HG03432 (cell line): ENCODE measurements at regions not wholly inside any gene's neighbourhood (a gene's known extent, or its start where the extent isn't known, plus 50 kb on each side); places are given as distances from the start of the nearest gene placed in this dataset.

Experiments used
- ATAC-seq: cut with Tn5 transposase; IDR thresholded peaks from one replicate; pipeline ENCODE4 v1.9.1; 2021; ENCODE audit warnings: mild to moderate bottlenecking, moderate library complexity; ENCODE audit not compliant: unreplicated experiment

DNA sequence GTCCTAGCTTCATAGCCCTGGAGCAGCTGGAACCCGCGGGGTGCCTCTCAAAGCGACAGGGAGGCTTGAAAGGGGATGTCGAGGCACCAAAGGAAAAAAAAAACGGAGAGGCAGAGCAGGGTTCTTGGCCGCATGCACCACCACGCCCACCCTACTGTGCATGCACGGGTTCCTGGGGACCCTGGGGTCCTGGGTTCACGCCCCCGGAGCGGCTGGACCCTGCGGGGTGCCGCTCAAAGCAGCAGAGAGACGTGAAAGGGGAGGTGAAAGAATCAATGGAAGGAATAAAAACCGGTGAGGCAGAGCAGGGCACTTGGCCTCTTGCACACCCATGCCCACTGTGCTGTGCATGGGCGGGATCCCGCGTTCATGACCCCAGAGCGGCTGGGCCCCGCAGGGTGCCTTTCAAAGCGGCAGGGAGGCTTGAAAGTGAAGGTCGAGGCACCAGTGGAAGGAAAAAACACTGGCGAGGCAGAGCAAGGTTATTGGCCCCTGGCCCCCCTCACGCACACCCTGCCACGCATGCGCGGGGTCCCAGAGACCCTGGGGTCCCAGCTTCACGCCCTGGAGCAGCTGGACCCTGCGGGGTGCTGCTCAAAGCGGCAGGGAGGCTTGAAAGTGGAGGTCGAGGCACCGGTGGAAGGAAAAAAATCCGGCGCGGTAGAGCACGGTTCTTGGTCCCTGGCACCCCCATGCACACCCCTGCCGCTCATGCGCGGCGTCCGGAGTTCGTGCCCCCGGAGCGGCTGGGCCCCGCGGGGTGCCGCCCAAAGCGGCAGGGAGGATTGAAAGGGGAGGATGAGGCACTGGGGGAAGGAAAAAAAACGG, 318.5 kb downstream of the ALG10 start:
- no peak for ATAC-seq

DNA sequence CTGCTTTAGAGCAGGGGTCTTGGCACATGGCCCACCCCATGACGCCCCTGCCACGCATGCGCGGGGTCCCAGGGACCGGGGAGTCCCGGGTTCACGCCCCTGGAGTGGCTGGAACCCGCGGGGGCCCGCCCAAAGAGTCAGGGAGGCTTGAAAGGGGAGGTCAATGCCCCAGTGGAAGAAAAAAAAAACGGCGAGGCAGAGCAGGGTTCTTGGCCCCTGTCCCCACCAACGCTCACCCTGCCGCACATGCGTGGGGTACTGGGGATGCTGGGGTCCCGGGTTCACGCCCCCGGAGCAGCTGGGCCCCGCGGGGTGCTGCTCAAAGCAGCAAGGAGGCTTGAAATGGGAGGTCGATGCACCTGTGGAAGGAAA, 319.1 kb downstream of the ALG10 start:
- ATAC-seq: no peak

- ATAC-seq: no peak
These were observed 319.8 kb downstream of the ALG10 start for GRCh38 chr12:34342048-34342447.

DNA sequence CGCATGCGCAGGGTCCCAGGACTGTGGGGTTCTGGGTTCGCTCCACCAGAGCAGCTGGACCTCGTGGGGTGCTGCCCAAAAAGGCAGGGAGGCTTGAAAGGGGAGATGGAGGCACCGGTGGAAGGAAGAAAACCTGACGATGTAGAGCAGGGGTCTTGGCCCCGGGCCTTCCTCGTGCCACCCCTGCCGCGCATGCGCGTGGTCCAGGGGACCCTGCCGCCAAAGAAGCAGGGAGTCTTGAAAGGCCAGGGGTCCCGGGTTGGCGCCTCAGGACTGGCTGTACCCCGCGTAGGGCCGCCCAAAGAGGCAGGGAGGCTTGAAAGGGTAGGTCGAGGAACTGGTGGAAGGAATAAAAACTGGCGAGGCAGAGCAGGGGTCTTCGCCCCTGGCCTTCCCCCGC, 321.0 kb downstream of the ALG10 start:
- no peak for ATAC-seq

GRCh38 chr12:34343766-34344165, 321.5 kb downstream of the ALG10 start:
- ATAC-seq: no peak

DNA sequence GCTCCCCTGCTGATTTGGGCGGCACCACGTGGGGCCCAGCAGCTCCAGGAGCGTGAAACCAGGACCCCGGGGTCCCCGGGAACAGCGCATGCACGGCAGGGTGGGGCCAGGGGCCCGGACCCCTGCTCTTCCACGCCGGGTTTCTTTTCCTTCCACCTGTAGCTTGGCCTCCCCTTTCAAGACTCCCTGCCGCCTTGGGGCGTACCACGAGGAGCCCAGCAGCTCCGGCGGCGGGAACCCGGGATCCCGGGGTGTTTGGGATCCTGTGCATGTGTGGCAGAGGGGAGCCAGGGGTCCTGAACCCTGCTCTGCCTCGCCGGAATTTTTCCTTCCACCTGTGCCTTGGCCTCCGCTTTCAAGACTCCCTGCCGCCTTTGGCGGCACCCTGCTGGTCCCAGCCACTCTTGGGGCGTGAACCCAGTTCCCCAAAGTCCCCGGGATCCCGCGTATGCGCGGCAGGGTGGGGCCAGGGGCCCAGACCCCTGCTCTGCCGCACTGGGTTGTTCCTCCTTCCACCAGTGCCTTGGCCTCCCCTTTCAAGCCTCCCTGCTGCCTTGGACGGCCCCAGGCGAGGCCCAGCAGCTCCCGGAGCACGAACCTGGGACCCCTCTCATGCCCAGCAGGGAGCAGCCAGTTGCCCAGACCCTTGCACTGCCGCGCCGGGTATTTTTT, 322.7 kb downstream of the ALG10 start:
- no peak for ATAC-seq

GRCh38 chr12:34345801-34346200, 323.5 kb downstream of the ALG10 start:
- ATAC-seq: no peak

DNA sequence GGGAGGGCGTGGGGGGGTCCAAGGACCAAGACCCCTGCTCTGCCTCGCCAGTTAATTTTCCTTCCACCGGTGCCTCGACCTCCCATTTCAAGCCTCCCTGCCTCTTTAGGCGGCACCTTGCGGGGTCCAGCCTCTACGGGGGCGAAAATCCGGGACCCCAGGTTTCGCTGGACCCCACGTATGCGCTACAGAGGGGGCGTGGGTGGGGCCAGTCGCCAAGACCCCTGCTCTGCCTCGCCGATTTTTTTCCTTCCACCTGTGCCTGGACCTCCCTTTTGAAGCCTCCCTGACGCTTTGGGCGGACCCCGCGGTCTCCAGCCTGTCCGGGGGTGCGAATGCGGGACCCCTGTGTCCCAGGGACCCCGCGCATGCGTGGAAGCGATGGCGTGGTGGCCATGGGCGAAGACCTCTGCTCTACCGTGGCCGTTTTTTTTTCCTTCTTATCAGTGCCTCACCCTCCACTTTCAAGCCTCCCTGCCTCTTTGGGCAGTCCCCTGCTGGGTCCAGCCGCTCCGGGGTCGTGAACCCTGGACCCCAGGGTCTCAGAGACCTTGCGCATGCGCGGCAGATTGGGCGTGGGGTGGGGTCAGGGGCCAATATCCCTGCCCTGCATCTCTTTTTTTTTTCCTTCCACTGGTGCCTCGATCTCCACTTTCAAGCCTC, 324.2 kb downstream of the ALG10 start:
- no peak for ATAC-seq

DNA sequence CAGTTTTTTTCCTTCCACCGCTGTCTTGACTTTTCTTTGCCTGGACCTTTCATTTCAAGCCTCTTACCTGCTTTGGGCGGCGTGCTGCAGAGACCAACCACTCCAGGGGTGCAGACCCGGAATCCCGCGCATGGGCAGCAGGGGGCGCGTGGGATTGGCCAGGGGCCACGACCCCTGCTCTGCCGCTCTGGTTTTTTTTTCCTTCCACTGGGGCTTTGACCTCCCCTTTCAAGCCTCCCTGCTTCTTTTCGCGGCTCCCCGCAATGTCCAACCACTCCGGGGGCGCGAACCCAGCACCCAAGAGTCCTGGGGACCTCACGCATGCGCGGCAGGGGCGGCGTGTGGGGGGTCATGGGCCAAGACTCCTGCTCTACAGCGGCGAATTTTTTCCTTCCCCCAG, 325.1 kb downstream of the ALG10 start:
- no peak for ATAC-seq

DNA sequence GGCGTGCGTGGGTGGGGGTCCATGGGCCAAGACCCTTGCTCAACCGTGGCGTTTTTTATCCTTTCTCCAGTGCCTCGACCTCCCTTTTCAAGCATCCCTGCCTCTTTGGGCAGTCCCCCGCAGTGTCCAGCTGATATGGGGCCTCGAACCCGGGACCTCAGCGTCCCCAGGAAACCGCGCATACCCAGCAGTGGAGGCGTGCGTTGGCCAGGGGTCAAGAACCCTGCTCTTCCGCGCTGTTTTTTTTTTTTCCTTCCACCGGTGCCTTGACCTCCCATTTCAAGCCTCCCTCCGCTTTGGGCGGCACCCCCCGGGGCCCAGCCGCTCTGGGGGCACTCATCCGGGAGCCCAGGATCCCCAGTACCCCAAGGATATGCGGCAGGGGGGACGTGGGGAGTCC, 325.8 kb downstream of the ALG10 start:
- no peak for ATAC-seq

- ATAC-seq: no peak
These were observed 326.8 kb downstream of the ALG10 start for GRCh38 chr12:34348836-34349672.

GRCh38 chr12:34349673-34349961, 327.3 kb downstream of the ALG10 start:
- no peak for ATAC-seq

GRCh38 chr12:34350092-34351041, 328.1 kb downstream of the ALG10 start:
- ATAC-seq: no peak

- no peak for ATAC-seq
These were observed 329.8 kb downstream of the ALG10 start for GRCh38 chr12:34352098-34352497.

- ATAC-seq: no peak
These were observed 332.2 kb downstream of the ALG10 start for GRCh38 chr12:34354239-34355200.

DNA sequence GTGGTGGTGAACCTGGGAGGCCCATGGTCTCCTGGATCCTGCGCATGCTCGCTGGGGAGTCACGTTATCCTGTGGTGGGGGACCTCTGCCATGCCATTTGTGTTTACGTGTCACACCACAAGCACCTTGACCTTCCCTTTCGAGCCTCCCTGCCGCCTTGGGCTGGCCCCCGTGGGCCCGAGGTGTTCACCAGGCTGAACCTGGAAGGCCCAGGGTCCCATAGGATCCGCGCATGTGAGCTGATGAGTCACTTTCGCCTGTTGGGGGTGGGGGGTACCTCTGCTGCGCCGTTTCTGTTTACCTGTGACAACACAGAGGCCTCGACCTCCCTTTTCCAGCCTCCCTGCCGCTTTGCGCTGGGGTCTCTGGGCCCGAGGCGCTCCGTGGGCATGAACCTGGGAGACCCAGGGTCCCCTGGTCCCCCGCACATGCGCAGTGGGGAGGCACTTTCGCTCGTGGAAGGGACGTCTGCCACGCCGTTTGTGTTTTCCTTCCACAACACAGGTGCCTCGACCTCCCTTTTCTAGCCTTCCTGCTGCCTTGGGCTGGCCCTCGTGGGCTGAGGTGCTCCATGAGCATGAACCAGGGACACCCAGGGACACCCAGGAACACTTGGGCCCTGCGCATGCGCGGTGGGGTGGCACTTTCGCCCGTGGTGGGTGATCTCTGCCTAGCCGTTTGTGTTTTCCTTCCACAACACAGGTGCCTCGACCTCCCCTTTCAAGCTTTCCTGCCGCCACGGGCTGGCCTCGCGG, 334.1 kb downstream of the ALG10 start:
- ATAC-seq: no peak

DNA sequence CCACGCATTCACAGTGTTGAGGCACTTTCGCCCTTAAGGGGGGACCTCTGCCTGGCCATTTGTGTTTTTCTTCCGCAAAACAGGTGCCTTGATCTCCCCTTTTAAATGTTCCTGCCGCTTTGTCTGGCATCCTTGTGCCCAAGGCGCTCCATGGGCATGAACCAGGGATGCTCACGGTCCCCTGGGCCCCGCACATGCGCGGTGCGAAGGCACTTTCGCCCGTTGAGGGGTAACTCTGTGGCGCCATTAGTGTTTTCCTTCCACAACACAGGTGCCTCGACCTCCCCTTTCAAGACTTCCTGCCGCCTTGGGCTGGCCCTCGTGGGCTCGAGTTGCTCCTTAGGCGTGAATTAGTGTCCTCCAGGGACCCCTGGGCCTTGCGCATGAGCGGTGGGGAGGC, 335.5 kb downstream of the ALG10 start:
- ATAC-seq: no peak

- no peak for ATAC-seq
These were observed 335.9 kb downstream of the ALG10 start for GRCh38 chr12:34358198-34358597.
